Brain microvascular endothelial cell (primary cell): ENCODE measurements at regions not wholly inside any gene's neighbourhood (a gene's known extent, or its start where the extent isn't known, plus 50 kb on each side); places are given as distances from the start of the nearest gene placed in this dataset.
A peak's percentile ranks its signal among the peaks of the same experiment; 100 is the strongest.

Experiments
- DNase-seq: peaks from one replicate; pipeline ENCODE4 v3.0.0-alpha.2; 2020
- H3K27ac ChIP-seq: fragments of 250-450 bp; sonication (Bioruptor Pico); 2 replicates; pipeline ENCODE4 v1.5.1; 2020; ENCODE audit warnings: mild to moderate bottlenecking, moderate library complexity
- H3K27me3 ChIP-seq: fragments of 250-450 bp; sonication (Bioruptor Pico); replicated peaks from 2 replicates; pipeline ENCODE4 v1.5.1; 2020; ENCODE audit warnings: mild to moderate bottlenecking
- H3K36me3 ChIP-seq: fragments of 250-450 bp; sonication (Bioruptor Pico); replicated peaks from 2 replicates; pipeline ENCODE4 v1.5.1; 2020; ENCODE audit warnings: mild to moderate bottlenecking
- H3K4me3 ChIP-seq: 2 replicates; pipeline ENCODE4 v1.5.1; 2011; ENCODE audit warnings: low read depth, mild to moderate bottlenecking, control low read depth, low read length, moderate library complexity
- CTCF ChIP-seq: IDR thresholded peaks from 2 replicates; pipeline ENCODE4 v1.5.1; 2011; ENCODE audit warnings: low read depth, mild to moderate bottlenecking, moderate library complexity, low read length, control low read depth, inconsistent platforms; ENCODE audit errors: missing control alignments
- in situ Hi-C: cut with HindIII; loops from 2 replicates; pipeline ENCODE4 v1.10.0; 2017; ENCODE audit warnings: low sequenced_read_pairs, low pct_ligation_motif_present

- in situ Hi-C loops, result no loop called here
- no peak for TF ChIP-seq CTCF
- DNase-seq, result no peak
Observed at GRCh38 chr10:28733245-28733644, 55.9 kb downstream of the BAMBI start.

GRCh38 chr10:28733647-28734046 lies 56.3 kb downstream of the BAMBI start:
- Histone ChIP-seq H3K4me3 (no peak overlapping the region), H3K36me3 (no peaks in the 10 kb centered on the region), H3K27me3 (peaks cover under 1% of the 10 kb centered on the region), H3K27ac (no peak overlapping the region)
- no peak for DNase-seq
- in situ Hi-C loops, result no loop called here
- no peak for TF ChIP-seq CTCF

More at GRCh38 chr10:28733245-28733644, 55.9 kb downstream of the BAMBI start:
- Histone ChIP-seq H3K36me3 (no peaks in the 10 kb centered on the region), H3K27ac (no peak overlapping the region), H3K27me3 (no peaks in the 10 kb centered on the region), H3K4me3 (no peak overlapping the region)

- H3K4me3 ChIP-seq, result no peak overlapping the region
- TF ChIP-seq CTCF, result no peak
- DNase-seq, result peak; percentile 93
- peak overlapping the region; percentile 52 for H3K27ac ChIP-seq
- in situ Hi-C loops, result no loop called here
- H3K36me3 ChIP-seq, result no peaks in the 10 kb centered on the region
- H3K27me3 ChIP-seq, result peaks cover 3% of the 10 kb centered on the region
Observed at GRCh38 chr10:28734938-28735759, 57.8 kb downstream of the BAMBI start.

- no peak for TF ChIP-seq CTCF
- no peak for DNase-seq
- in situ Hi-C loops, result no loop called here
- H3K27ac ChIP-seq, result no peak overlapping the region
- no peaks in the 10 kb centered on the region for H3K36me3 ChIP-seq
- peaks cover 3% of the 10 kb centered on the region for H3K27me3 ChIP-seq
- no peak overlapping the region for H3K4me3 ChIP-seq
Observed at GRCh38 chr10:28737096-28737495, 59.8 kb downstream of the BAMBI start.

GRCh38 chr10:28738200-28738599 lies 60.9 kb downstream of the BAMBI start:
- no peak overlapping the region for H3K4me3 ChIP-seq
- DNase-seq, result no peak
- in situ Hi-C loops, result no loop called here
- H3K27ac ChIP-seq, result no peak overlapping the region
- no peaks in the 10 kb centered on the region for H3K36me3 ChIP-seq
- H3K27me3 ChIP-seq, result peaks cover 3% of the 10 kb centered on the region
- TF ChIP-seq CTCF, result peak; percentile 39

GRCh38 chr10:28743576-28743975 lies 66.3 kb downstream of the BAMBI start:
- peaks cover 3% of the 10 kb centered on the region for H3K27me3 ChIP-seq
- in situ Hi-C loops, result no loop called here
- H3K36me3 ChIP-seq, result no peaks in the 10 kb centered on the region
- H3K27ac ChIP-seq, result no peak overlapping the region
- no peak for TF ChIP-seq CTCF
- no peak for DNase-seq
- no peak overlapping the region for H3K4me3 ChIP-seq
